ENCODE measurements at regions not wholly inside any gene's neighbourhood (a gene's known extent, or its start where the extent isn't known, plus 50 kb on each side); places are given as distances from the start of the nearest gene placed in this dataset.

GRCh38 chr2:187951470-187952218, 340.0 kb upstream of the GULP1 start (continued):
- no peak for TF ChIP-seq CREB5 (CRISPR knock-in tag; IDR thresholded peaks at IDR 0.05; ENCODE audit: low read depth)
- TF ChIP-seq TSHZ2 (CRISPR knock-in tag; IDR thresholded peaks at IDR 0.05): no peak
- TF ChIP-seq ZFP3 (CRISPR knock-in tag; IDR thresholded peaks at IDR 0.05): no peak
- TF ChIP-seq PPARA (CRISPR knock-in tag; IDR thresholded peaks at IDR 0.05; ENCODE audit: borderline replicate concordance): no peak
- TF ChIP-seq CSDC2 (CRISPR knock-in tag; IDR thresholded peaks at IDR 0.05): no peak
- TF ChIP-seq ZNF70 (CRISPR knock-in tag; IDR thresholded peaks at IDR 0.05): no peak
- no peak for TF ChIP-seq ZFP30 (CRISPR knock-in tag; IDR thresholded peaks at IDR 0.05)
- no peak for TF ChIP-seq CSRNP3 (CRISPR knock-in tag; IDR thresholded peaks at IDR 0.05)
- no peak for TF ChIP-seq TOX (CRISPR knock-in tag; IDR thresholded peaks at IDR 0.05; ENCODE audit: borderline replicate concordance)
- no peak for TF ChIP-seq ZNF565 (CRISPR knock-in tag; conservative IDR thresholded peaks at IDR 0.05; ENCODE audit: low read depth)
- TF ChIP-seq RARB (CRISPR knock-in tag; IDR thresholded peaks at IDR 0.05): no peak

GRCh38 chr2:187956906-187957534, 334.7 kb upstream of the GULP1 start:
- no peak for ATAC-seq
- TF ChIP-seq ZC3H10 (CRISPR knock-in tag; IDR thresholded peaks at IDR 0.05) (no peak), OSR1 (CRISPR knock-in tag; IDR thresholded peaks at IDR 0.05) (no peak), ARNTL (CRISPR knock-in tag; IDR thresholded peaks at IDR 0.05; ENCODE audit: borderline replicate concordance, low read depth) (no peak), PATZ1 (CRISPR knock-in tag; IDR thresholded peaks at IDR 0.05; ENCODE audit: borderline replicate concordance) (no peak), ZNF565 (CRISPR knock-in tag; conservative IDR thresholded peaks at IDR 0.05; ENCODE audit: low read depth) (no peak), TCF4 (CRISPR knock-in tag; IDR thresholded peaks at IDR 0.05; ENCODE audit: borderline replicate concordance) (no peak), ZNF70 (CRISPR knock-in tag; IDR thresholded peaks at IDR 0.05) (no peak), CSDC2 (CRISPR knock-in tag; IDR thresholded peaks at IDR 0.05) (no peak), TSHZ2 (CRISPR knock-in tag; IDR thresholded peaks at IDR 0.05) (no peak), POU6F1 (CRISPR knock-in tag; IDR thresholded peaks at IDR 0.05; ENCODE audit: borderline replicate concordance, low read depth) (no peak), TOX (CRISPR knock-in tag; IDR thresholded peaks at IDR 0.05; ENCODE audit: borderline replicate concordance) (no peak), ESRRG (CRISPR knock-in tag; IDR thresholded peaks at IDR 0.05) (no peak), RARB (CRISPR knock-in tag; IDR thresholded peaks at IDR 0.05) (no peak), ZFP3 (CRISPR knock-in tag; IDR thresholded peaks at IDR 0.05) (no peak), PPARA (CRISPR knock-in tag; IDR thresholded peaks at IDR 0.05; ENCODE audit: borderline replicate concordance) (no peak)

All from SK-N-SH treated with all-trans-retinoic acid at 6 μM for 48 hours (cell line).